ENCODE measurements at regions not wholly inside any gene's neighbourhood (a gene's known extent, or its start where the extent isn't known, plus 50 kb on each side); places are given as distances from the start of the nearest gene placed in this dataset.

DNA sequence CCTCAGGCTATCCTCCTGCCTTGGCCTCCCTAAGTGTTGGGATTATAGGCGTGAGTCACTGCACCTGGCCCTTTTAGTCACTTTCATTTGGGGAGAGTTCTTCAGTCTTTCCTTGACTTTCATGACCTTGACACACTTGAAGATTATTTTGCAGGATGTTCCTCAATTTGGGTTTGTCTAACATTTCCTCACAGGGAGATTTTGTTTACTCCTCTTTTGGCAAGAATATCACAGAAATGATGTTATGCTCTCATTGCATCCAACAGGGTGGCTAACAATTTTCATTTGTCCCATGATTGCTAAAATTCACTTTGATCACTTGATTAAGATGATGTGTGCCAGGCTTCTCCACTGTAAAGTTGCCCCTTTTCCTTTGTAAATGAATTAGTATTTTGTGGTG lies 164.0 kb downstream of the ADSS2 start:
- H3K4me3 ChIP-seq (ENCODE audit: low read depth, low read length): no peak overlapping the region
- no peak for DNase-seq (ENCODE audit: low read depth)
- TF ChIP-seq, protein P1, sequence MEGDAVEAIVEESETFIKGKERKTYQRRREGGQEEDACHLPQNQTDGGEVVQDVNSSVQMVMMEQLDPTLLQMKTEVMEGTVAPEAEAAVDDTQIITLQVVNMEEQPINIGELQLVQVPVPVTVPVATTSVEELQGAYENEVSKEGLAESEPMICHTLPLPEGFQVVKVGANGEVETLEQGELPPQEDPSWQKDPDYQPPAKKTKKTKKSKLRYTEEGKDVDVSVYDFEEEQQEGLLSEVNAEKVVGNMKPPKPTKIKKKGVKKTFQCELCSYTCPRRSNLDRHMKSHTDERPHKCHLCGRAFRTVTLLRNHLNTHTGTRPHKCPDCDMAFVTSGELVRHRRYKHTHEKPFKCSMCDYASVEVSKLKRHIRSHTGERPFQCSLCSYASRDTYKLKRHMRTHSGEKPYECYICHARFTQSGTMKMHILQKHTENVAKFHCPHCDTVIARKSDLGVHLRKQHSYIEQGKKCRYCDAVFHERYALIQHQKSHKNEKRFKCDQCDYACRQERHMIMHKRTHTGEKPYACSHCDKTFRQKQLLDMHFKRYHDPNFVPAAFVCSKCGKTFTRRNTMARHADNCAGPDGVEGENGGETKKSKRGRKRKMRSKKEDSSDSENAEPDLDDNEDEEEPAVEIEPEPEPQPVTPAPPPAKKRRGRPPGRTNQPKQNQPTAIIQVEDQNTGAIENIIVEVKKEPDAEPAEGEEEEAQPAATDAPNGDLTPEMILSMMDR (IDR thresholded peaks at IDR 0.05; ENCODE audit: low read depth, low read length, missing control alignments): no peak

DNA sequence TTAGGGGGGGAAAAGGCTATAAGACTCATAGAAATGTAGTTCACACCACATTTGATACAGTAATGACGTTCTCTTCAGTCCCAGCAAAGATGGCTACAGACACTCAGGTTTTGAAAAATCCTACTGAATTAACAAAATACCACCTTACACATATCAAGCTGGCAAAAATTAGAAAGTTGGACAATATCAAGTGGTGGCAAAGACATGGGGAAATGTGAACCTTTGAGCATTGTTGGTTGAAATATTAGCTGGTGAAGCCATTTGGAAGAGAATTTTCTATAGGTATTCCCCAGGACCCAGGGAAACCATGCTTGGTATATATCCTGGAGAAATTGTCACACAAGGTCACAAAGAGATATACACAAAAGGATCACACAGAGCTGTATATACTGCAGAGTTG lies 163.0 kb downstream of the ADSS2 start:
- TF ChIP-seq, protein P1 (IDR thresholded peaks at IDR 0.05; ENCODE audit: low read depth, low read length, missing control alignments): no peak
- DNase-seq (ENCODE audit: low read depth): no peak
- H3K4me3 ChIP-seq (ENCODE audit: low read depth, low read length): no peak overlapping the region

DNA sequence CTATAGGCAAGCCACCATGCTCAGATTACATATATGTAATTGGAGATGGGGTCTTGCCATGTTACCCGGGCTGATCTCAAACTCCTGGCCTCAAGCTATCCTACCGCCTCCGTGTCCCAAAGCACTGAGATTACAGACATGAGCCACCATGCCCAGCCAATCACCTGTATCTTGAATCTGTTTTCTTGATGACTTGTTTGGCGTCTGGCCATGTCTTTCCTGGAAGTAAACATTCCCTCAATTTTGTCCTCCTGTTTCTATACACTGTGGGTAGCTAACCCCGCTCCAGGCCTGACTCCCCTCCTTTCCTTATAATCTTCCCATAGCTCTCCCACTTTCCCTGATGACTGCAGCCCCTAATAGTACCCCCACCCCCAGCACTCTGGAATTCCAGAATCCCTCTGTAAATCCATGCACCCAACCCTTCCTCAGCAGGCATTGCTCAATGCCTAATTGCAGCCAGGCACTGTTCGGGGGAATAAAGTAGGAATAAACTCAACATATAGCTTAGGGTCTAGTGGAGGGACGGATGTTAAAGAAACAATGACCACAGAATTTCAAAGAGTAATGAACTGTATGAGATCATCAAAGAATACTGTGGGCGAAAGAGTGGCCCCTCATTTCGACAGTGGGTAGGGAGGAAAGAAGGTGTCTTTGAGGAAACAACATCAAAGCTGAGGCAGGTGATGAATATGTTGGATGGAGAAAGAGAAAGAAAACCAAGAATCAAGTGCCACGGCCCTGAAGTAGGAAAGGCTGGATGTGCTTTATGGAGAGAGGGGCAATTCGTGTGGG lies 161.5 kb downstream of the ADSS2 start:
- no peak overlapping the region for H3K4me3 ChIP-seq (ENCODE audit: low read depth, low read length)
- DNase-seq (ENCODE audit: low read depth): no peak
- TF ChIP-seq, protein P1 (IDR thresholded peaks at IDR 0.05; ENCODE audit: low read depth, low read length, missing control alignments): no peak

DNA sequence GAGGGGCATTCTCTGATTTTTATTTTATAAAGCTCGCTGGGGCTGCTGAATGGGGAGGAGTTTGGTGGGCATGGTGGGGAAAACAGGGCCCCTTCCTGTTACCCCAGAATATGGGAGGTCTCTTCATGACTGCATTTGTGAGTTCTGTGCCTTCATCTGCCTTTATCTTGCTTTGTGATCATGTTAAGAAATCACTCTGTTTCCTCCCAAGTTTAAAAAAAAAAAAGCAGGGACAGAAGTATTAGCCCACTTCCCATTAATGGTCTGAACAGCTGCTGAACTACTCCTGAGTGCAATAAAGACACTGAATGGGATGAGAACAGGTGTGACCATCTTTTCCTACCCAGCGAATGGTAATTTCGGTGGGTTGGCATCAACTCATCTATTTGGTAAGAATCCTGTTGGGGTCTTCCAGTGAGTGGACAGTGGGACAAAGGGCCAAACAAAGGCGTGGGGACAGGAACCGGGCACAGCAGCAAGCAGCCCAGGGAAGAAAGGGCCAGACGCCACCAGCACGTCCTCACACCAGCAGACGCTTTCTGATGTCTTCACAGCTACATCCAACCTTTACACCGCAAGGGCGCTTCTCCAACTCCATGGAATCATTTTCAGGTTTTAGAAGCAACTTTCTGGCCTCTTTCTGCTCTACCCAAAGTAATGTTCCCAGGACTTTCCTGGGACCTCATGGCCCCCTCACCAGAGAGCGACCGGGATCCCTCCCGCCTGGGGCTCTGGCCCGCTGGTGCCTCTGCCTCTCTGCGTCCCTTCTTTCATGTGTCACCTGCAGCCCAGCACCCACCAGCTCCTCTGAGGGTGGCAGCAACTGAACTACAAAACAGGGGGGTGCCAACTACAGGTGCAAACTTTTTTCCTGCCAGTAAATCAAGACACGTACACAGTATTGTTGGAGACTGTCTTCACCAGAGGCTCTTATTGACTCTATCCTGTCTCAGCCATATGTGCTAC lies 160.2 kb downstream of the ADSS2 start:
- DNase-seq (ENCODE audit: low read depth): no peak
- TF ChIP-seq, protein P1 (IDR thresholded peaks at IDR 0.05; ENCODE audit: low read depth, low read length, missing control alignments): no peak

DNA sequence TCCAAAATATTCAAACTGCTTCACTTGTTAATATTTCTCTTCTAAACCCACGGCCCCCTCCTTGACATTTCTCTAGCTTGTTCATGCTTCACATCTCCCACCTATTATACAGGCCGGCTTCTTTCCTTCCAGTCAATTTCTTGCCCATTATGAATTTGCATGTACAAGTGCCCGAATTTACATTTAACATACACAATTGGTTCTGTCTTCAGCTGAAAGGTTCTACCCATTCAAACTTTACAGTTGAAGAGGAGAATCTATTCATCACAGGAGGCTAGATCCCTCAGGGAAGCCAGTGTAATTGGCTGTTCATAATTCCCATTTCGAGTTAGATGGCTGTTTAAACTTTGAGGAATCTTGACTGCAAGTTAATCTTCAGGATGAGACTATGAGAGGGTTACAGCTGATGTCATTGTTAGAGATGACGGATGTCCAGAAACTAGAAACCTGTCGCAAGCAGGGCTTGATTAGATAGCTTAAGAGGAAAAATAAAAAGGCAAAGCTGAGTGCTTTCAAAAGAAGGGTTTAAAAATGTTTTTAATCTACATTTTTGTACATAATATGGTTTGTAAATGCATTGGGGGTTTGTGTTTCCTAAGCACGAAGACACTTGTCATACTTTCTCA lies 157.0 kb downstream of the ADSS2 start:
- no peak for DNase-seq (ENCODE audit: low read depth)
- H3K4me3 ChIP-seq (ENCODE audit: low read depth, low read length): no peak overlapping the region
- TF ChIP-seq, protein P1 (IDR thresholded peaks at IDR 0.05; ENCODE audit: low read depth, low read length, missing control alignments): no peak

More for the DNA sequence above, 160.2 kb downstream of the ADSS2 start:
- no peak overlapping the region for H3K4me3 ChIP-seq (ENCODE audit: low read depth, low read length)

DNA sequence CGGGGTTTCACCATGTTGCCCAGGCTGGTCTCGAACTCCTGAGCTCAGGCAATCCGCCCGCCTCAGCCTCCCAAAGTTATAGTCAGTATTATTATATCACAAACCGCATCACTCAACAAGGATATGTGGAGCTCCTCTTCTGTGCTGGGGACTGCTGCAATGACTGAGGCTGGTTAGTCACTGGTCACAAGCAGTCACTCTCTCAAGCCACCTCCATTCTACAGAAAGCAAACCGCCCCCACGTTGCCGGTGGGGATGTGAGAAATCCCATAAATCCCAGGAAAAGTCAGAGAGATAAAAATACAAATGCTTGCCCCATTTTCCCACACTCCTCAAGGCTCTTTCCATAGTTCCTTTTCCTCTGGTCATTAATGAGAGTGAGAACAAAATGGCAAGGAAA lies 155.7 kb downstream of the ADSS2 start:
- DNase-seq (ENCODE audit: low read depth): no peak
- H3K4me3 ChIP-seq (ENCODE audit: low read depth, low read length): no peak overlapping the region
- TF ChIP-seq, protein P1 (IDR thresholded peaks at IDR 0.05; ENCODE audit: low read depth, low read length, missing control alignments): no peak
